ENCODE measurements at regions not wholly inside any gene's neighbourhood (a gene's known extent, or its start where the extent isn't known, plus 50 kb on each side); places are given as distances from the start of the nearest gene placed in this dataset.

GRCh38 chrX:19270727-19271126 is 73.0 kb upstream of the PDHA1 start (continued):
- TF ChIP-seq, protein P1, sequence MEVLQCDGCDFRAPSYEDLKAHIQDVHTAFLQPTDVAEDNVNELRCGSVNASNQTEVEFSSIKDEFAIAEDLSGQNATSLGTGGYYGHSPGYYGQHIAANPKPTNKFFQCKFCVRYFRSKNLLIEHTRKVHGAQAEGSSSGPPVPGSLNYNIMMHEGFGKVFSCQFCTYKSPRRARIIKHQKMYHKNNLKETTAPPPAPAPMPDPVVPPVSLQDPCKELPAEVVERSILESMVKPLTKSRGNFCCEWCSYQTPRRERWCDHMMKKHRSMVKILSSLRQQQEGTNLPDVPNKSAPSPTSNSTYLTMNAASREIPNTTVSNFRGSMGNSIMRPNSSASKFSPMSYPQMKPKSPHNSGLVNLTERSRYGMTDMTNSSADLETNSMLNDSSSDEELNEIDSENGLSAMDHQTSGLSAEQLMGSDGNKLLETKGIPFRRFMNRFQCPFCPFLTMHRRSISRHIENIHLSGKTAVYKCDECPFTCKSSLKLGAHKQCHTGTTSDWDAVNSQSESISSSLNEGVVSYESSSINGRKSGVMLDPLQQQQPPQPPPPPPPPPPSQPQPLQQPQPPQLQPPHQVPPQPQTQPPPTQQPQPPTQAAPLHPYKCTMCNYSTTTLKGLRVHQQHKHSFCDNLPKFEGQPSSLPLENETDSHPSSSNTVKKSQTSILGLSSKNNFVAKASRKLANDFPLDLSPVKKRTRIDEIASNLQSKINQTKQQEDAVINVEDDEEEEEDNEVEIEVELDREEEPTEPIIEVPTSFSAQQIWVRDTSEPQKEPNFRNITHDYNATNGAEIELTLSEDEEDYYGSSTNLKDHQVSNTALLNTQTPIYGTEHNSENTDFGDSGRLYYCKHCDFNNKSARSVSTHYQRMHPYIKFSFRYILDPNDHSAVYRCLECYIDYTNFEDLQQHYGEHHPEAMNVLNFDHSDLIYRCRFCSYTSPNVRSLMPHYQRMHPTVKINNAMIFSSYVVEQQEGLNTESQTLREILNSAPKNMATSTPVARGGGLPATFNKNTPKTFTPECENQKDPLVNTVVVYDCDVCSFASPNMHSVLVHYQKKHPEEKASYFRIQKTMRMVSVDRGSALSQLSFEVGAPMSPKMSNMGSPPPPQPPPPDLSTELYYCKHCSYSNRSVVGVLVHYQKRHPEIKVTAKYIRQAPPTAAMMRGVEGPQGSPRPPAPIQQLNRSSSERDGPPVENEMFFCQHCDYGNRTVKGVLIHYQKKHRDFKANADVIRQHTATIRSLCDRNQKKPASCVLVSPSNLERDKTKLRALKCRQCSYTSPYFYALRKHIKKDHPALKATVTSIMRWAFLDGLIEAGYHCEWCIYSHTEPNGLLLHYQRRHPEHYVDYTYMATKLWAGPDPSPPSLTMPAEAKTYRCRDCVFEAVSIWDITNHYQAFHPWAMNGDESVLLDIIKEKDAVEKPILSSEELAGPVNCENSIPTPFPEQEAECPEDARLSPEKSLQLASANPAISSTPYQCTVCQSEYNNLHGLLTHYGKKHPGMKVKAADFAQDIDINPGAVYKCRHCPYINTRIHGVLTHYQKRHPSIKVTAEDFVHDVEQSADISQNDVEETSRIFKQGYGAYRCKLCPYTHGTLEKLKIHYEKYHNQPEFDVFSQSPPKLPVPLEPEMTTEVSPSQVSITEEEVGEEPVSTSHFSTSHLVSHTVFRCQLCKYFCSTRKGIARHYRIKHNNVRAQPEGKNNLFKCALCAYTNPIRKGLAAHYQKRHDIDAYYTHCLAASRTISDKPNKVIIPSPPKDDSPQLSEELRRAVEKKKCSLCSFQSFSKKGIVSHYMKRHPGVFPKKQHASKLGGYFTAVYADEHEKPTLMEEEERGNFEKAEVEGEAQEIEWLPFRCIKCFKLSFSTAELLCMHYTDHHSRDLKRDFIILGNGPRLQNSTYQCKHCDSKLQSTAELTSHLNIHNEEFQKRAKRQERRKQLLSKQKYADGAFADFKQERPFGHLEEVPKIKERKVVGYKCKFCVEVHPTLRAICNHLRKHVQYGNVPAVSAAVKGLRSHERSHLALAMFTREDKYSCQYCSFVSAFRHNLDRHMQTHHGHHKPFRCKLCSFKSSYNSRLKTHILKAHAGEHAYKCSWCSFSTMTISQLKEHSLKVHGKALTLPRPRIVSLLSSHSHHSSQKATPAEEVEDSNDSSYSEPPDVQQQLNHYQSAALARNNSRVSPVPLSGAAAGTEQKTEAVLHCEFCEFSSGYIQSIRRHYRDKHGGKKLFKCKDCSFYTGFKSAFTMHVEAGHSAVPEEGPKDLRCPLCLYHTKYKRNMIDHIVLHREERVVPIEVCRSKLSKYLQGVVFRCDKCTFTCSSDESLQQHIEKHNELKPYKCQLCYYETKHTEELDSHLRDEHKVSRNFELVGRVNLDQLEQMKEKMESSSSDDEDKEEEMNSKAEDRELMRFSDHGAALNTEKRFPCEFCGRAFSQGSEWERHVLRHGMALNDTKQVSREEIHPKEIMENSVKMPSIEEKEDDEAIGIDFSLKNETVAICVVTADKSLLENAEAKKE (CRISPR knock-in tag; IDR thresholded peaks at IDR 0.05) = no peak

- Histone ChIP-seq H3K79me2 (replicated peaks; ENCODE audit: insufficient read depth) (no peaks in the 10 kb centered on the region), H3K36me3 (ENCODE audit: insufficient read depth) (no peaks in the 10 kb centered on the region), H3K27me3 (ENCODE audit: insufficient read depth) (no peaks in the 10 kb centered on the region), H4K20me1 (replicated peaks; ENCODE audit: insufficient read depth) (no peaks in the 10 kb centered on the region), H2AFZ (no peak overlapping the region), H3K4me3 (no peak overlapping the region), H3K4me1 (ENCODE audit: insufficient read depth) (no peaks in the 10 kb centered on the region), H3K4me2 (no peak overlapping the region), H3F3A (replicated peaks; ENCODE audit: low read depth) (no peaks in the 10 kb centered on the region), H3K9me2 (ENCODE audit: insufficient read depth) (no peaks in the 10 kb centered on the region), H3K27ac (ENCODE audit: low read depth) (no peak overlapping the region)
- DNase-seq (ENCODE audit: low spot score) (no peak), ATAC-seq (no peak)
- Mint-ChIP-seq H3K36me3 (ENCODE audit: low read depth) (no peaks in the 10 kb centered on the region), H3K27me3 (ENCODE audit: insufficient read depth, low read depth, poor library complexity) (no peaks in the 10 kb centered on the region), H3K4me3 (no peak overlapping the region), H3K27ac (no peak overlapping the region), H3K4me1 (no peaks in the 10 kb centered on the region), H3K9me3 (no peaks in the 10 kb centered on the region; the same call in 2 of the 3 replicates)
- TF ChIP-seq CREB1 (CRISPR knock-in tag; IDR thresholded peaks at IDR 0.05; ENCODE audit: low read depth) = no peak
- no peak for TF ChIP-seq JUNB (IDR thresholded peaks at IDR 0.05; ENCODE audit: unreplicated experiment)
- no peak for TF ChIP-seq EZH2 (IDR thresholded peaks at IDR 0.05; ENCODE audit: low read depth, unreplicated experiment)
Measured at GRCh38 chrX:19272452-19272851, 71.3 kb upstream of the PDHA1 start.

- Mint-ChIP-seq H3K4me1 (no peaks in the 10 kb centered on the region), H3K9me3 (peaks cover 7% of the 10 kb centered on the region; the same call in 2 of the 3 replicates), H3K4me3 (no peak overlapping the region), H3K27me3 (ENCODE audit: insufficient read depth, low read depth, poor library complexity) (no peaks in the 10 kb centered on the region), H3K27ac (no peak overlapping the region), H3K36me3 (ENCODE audit: low read depth) (0 out of 3 replicates have a peak, but pooled peaks cover 2% of the 10 kb centered on the region)
- Histone ChIP-seq H3K27ac (ENCODE audit: low read depth) (no peak overlapping the region), H3K4me2 (no peak overlapping the region), H3K9me2 (ENCODE audit: insufficient read depth) (no peaks in the 10 kb centered on the region), H3K79me2 (replicated peaks; ENCODE audit: insufficient read depth) (no peaks in the 10 kb centered on the region), H3K4me3 (no peak overlapping the region), H4K20me1 (replicated peaks; ENCODE audit: insufficient read depth) (no peaks in the 10 kb centered on the region), H3K36me3 (ENCODE audit: insufficient read depth) (no peaks in the 10 kb centered on the region), H3F3A (replicated peaks; ENCODE audit: low read depth) (no peaks in the 10 kb centered on the region), H3K27me3 (ENCODE audit: insufficient read depth) (no peaks in the 10 kb centered on the region), H2AFZ (no peak overlapping the region), H3K4me1 (ENCODE audit: insufficient read depth) (no peaks in the 10 kb centered on the region)
- DNase-seq (ENCODE audit: low spot score) = no peak
- no peak for ATAC-seq
- TF ChIP-seq, protein P1 (CRISPR knock-in tag; IDR thresholded peaks at IDR 0.05) = no peak
Measured at GRCh38 chrX:19280636-19281035, 63.1 kb upstream of the PDHA1 start.

All from GM23338 (cell line).